MM.1S (cell line): ENCODE measurements at regions not wholly inside any gene's neighbourhood (a gene's known extent, or its start where the extent isn't known, plus 50 kb on each side); places are given as distances from the start of the nearest gene placed in this dataset.

Experiments used
- CTCF ChIP-seq: fragments of 300-600 bp; sonication (generic); IDR thresholded peaks from 2 replicates; pipeline ENCODE4 v1.5.1; 2016; ENCODE audit warnings: antibody characterized with exemption, low read length, mixed read lengths
- EZH2 ChIP-seq: fragments of 300-600 bp; sonication (generic); optimal IDR thresholded peaks from 2 replicates; pipeline ENCODE3; 2017; ENCODE audit warnings: low read depth, mild to moderate bottlenecking, antibody characterized with exemption, low read length, mixed read lengths

- TF ChIP-seq CTCF (no peak), EZH2 (no peak)
These were observed 327.9 kb upstream of the SORCS1 start for GRCh38 chr10:107492389-107492788.
